CD4-positive, alpha-beta T cell treated with Interleukin-1 beta for 1 hour (primary cell): ENCODE measurements at regions not wholly inside any gene's neighbourhood (a gene's known extent, or its start where the extent isn't known, plus 50 kb on each side); places are given as distances from the start of the nearest gene placed in this dataset.
A peak's percentile ranks its signal among the peaks of the same experiment; 100 is the strongest.

Source experiments
- DNase-seq, 2 donors: peaks; one replicate each; pipeline ENCODE4 v3.0.0-alpha.2; 2020 to 2022

- no peak for DNase-seq
Measured at GRCh38 chr11:128298271-128298670, 289.1 kb downstream of the ETS1 start.

- no peak for DNase-seq
Measured at GRCh38 chr11:128297805-128298204, 289.6 kb downstream of the ETS1 start.

- DNase-seq: peak in 1 of 2 donors; percentile 42
Measured at GRCh38 chr11:128297091-128297651, 290.2 kb downstream of the ETS1 start.

GRCh38 chr11:128294671-128295050 lies 292.7 kb downstream of the ETS1 start:
- no peak for DNase-seq

GRCh38 chr11:128294001-128294670 lies 293.2 kb downstream of the ETS1 start:
- DNase-seq: no peak

DNA sequence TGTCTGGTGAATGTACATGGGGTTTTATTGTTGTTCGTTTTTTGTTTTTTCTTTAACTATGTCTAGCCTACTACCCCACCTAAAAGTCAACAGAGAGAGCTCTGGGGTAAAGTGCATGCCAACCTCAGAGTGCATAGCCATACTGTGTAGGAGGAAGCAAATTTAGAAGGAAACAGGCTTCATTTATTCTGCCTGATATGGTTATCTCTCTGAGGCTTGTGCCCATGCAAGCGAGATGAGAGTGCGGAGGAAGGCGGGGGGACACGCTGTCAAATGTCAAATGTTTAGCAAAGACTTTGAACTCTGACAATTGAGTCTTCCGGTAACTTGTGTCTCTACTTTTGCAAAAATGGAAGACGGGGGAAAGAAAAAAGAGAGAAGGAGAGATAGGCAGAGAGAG lies 295.5 kb downstream of the ETS1 start:
- DNase-seq: peak; percentile 64 to 68

GRCh38 chr11:128291007-128291406 lies 296.4 kb downstream of the ETS1 start:
- DNase-seq: no peak

DNA sequence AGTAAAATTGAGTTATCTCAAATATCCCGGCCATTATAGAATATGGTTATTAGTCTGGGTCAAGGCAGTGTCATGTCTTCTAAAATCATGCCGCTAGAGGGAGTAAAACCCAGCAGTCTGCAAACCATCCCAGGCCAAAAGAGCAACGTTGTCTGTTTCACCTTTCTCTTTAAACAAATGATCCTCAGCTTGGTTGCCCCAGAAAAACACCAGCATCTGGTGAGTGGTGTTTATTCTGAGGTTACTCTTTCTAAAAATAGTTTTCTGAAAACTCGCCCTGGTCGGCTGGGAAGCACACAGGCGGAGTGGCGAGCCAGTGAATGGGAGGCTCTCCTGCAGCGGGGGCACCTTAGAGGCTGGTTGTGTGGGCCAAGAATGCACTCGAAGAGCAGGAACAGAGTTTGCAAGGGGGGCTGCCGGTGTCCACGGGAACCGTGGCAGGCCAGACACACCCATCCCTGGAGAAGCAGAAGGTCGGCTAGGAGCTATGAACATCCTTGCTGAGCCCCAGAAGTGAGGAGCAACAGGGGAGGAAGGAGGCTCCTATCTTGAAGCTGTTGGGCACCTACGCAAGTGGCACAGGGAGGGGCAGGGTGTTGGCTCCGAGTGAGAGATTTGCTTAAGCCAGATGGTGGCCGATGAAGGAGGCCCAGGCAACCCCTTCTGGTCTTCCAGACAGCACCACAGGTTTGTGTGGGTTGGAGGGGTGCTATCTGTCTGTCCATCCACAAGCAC lies 297.1 kb downstream of the ETS1 start:
- peak; percentile 83 to 91 for DNase-seq

GRCh38 chr11:128289048-128289447 lies 298.3 kb downstream of the ETS1 start:
- no peak for DNase-seq

DNA sequence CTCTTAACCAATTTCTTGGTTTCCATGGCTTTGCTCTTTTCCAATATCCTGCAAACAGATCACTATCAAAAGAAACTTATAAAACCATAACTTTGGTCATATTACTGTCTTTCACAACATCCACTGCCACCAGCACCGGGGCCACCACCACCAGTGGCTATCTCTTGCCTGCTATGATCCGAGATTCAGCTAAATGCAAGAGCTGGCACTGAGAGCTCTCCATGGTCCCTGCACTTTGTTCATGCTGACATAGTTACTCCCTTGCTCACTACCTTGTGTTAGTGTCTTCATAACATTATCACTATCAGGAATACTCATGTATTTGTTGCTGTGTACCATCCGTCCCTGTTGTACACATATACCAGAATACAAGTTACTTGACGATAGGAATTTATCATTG lies 299.0 kb downstream of the ETS1 start:
- no peak for DNase-seq

- peak in 1 of 2 donors; percentile 22 for DNase-seq
Measured at GRCh38 chr11:128285321-128285720, 302.0 kb downstream of the ETS1 start.

GRCh38 chr11:128284634-128285033 lies 302.7 kb downstream of the ETS1 start:
- no peak for DNase-seq

GRCh38 chr11:128283451-128283850 lies 303.9 kb downstream of the ETS1 start:
- no peak for DNase-seq

DNA sequence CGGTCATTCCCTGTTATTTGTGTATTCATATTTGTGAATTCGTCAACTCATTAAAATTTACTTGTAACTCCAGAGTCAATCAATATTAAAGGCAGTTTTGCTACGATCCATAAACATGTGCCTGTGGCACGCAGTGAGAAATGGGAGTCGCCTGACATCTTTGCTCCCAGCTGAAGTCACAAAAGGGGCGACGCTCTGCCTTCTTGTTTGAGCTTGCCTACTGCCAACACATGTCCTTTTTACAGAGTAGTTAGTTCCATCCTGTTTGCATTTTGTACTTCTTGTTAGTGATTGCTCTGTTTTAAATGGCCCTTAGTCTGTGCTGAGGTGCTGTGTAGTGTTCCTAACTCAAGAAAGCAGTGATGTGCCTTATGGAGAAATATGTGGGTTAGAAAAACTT lies 305.3 kb downstream of the ETS1 start:
- DNase-seq: no peak

GRCh38 chr11:128279866-128280265 lies 307.5 kb downstream of the ETS1 start:
- DNase-seq: no peak

GRCh38 chr11:128273736-128274135 lies 313.6 kb downstream of the ETS1 start:
- DNase-seq: no peak

DNA sequence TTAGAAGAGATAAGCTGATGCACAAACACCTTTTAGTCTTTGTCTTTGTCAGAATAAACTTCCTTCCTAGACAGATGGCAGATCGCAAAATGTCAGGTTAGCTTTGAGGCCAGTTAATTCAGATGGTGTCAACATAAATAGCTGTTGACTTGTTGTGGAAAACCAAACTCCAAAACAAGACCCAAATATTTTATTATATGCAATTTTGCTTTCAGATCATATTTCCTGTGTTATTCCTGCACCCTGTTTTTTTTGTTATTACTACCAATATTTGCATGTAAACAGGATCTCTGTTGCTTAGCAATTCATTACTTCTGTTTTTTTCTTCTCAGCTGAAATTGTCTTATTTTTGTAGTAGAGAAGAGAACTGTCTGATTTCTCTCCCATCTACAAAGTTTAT lies 316.0 kb downstream of the ETS1 start:
- peak in 1 of 2 donors; percentile 60 for DNase-seq

DNA sequence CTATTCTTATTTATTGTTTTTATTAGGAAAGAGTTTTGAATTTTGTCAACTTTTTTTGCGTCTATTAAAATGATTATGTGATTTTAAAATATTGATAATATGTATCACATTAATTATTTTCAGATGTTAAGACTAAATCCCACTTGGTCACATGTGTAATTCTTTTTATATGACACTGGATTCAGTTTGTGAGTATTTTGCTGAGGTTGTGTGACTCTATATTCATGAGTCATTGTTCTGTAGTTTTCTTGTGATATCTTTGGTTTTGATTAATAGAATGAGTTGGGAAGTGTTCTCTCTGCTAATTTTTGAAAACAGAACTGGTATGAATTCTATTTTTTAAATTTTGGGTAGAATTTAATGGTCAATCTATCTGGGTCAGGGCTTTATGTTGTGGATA lies 317.9 kb downstream of the ETS1 start:
- no peak for DNase-seq

- DNase-seq: no peak
Measured at GRCh38 chr11:128266893-128267292, 320.5 kb downstream of the ETS1 start.

GRCh38 chr11:128262463-128263345 lies 324.7 kb downstream of the ETS1 start:
- no peak for DNase-seq

- DNase-seq: no peak
Measured at GRCh38 chr11:128261011-128261421, 326.3 kb downstream of the ETS1 start.

DNA sequence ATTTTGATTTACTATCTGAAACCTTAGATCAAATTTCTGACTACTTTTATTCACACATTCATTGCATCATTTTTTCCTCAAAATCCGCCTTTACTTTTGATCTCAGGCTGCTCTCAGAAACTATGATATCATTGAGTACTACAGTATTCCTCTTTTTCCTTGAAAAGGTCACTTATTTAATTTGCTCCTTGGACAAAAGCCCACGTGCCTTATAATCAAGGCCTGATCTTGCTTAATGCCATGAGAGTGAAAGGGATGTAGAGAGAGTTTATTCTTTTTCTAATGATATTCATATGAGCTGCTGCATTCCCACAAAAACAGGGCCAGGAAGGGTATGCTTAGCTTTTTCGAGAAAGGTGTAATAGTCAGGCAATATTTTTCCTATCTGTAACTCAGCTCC lies 327.0 kb downstream of the ETS1 start:
- DNase-seq: no peak

GRCh38 chr11:128259816-128260215 lies 327.5 kb downstream of the ETS1 start:
- no peak for DNase-seq
